ENCODE measurements at regions not wholly inside any gene's neighbourhood (a gene's known extent, or its start where the extent isn't known, plus 50 kb on each side); places are given as distances from the start of the nearest gene placed in this dataset.

GRCh38 chr6:165747963-165748362, 84.9 kb upstream of the PDE10A start:
- no peak overlapping the region for H2BK120ac ChIP-seq (ENCODE audit: low read depth, low read length)
- H2AK5ac ChIP-seq (ENCODE audit: low read depth, low read length) = no peak overlapping the region; the same call in 1 of the 2 replicates
- no peak overlapping the region for H3K14ac ChIP-seq (replicated peaks; ENCODE audit: low read depth, low read length)
- peaks cover 3% of the 10 kb centered on the region; the same call in 1 of the 2 replicates for H3K27me3 ChIP-seq (ENCODE audit: control insufficient read depth, insufficient read depth, low read length)
- CTCF ChIA-PET = interaction anchor here (0.7 kb wide), 1 partner anchor 394 kb away, joined by 3 read pairs; no protein-coding TSS in a partner anchor
- no TSS peak for BruUV-seq (replicated peaks)
- no peak overlapping the region for H3K27ac ChIP-seq (ENCODE audit: insufficient read depth, low read length)
- H3K9me1 ChIP-seq (ENCODE audit: insufficient read depth, low read length) = no peaks in the 10 kb centered on the region
- H3K36me3 ChIP-seq (ENCODE audit: control insufficient read depth, insufficient read depth, low read length) = no peaks in the 10 kb centered on the region
- ATAC-seq (ENCODE audit: low read depth) (no peak), DNase-seq (no peak)
- no peak overlapping the region for H3K56ac ChIP-seq (ENCODE audit: extremely low read depth, insufficient read depth, low read length)
- POLR2A ChIA-PET (ENCODE audit: unreplicated experiment) = no interaction called here
- no peak overlapping the region for H4K5ac ChIP-seq (ENCODE audit: low read depth, low read length)
- in situ Hi-C loops (cut with MboI; ENCODE audit: low sequenced_read_pairs) (no loop called here), intact Hi-C loops (cut with micrococcal nuclease) (loop anchor here (5.0 kb wide), 1 partner anchor 359 kb away; no protein-coding TSS in a partner anchor), dilution Hi-C loops (cut with HindIII; ENCODE audit: low sequenced_read_pairs, unreplicated experiment) (no loop called here)
- no peaks in the 10 kb centered on the region for H3K79me1 ChIP-seq (ENCODE audit: low read depth in 1 of 2, low read length in 2 of 2)
- no peak overlapping the region for H2BK20ac ChIP-seq (ENCODE audit: low read depth, low read length)
- no peak overlapping the region for H2AFZ ChIP-seq (replicated peaks; ENCODE audit: low read length, poor library complexity)
- H3K9ac ChIP-seq (ENCODE audit: low read depth, low read length) = no peak overlapping the region
- peaks cover 4% of the 10 kb centered on the region; the same call in 1 of the 2 replicates for H3K4me1 ChIP-seq (ENCODE audit: control insufficient read depth, insufficient read depth, low read length)
- H2BK5ac ChIP-seq (ENCODE audit: low read depth, low read length, poor library complexity, severe bottlenecking) = no peak overlapping the region
- H3K9me3 ChIP-seq (ENCODE audit: control insufficient read depth, insufficient read depth, low read length) = no peaks in the 10 kb centered on the region
- no CpG with 5 or more reads among the region's 4 CpGs for WGBS, 2 experiments (ENCODE audit: extremely low coverage in 2 of 2, insufficient read length in 1 of 2)
- H3K18ac ChIP-seq (ENCODE audit: low read depth, low read length) = no peak overlapping the region
- no peak overlapping the region for H3K4ac ChIP-seq (ENCODE audit: low read depth, low read length)
- TF ChIP-seq NFE2L2 (IDR thresholded peaks at IDR 0.05; ENCODE audit: low read depth, low read length) = no peak
- no peak overlapping the region for H3K4me3 ChIP-seq (ENCODE audit: insufficient read depth, low read depth, low read length)
- H4K8ac ChIP-seq (ENCODE audit: low read depth in 2 of 2, low read length in 2 of 2) = no peak overlapping the region
- no peak overlapping the region for H4K91ac ChIP-seq (ENCODE audit: insufficient read depth, low read depth, low read length)
- H3K4me2 ChIP-seq (ENCODE audit: low read depth, low read length) = peak overlapping the region; percentile 72
- no peak overlapping the region for H2BK15ac ChIP-seq (ENCODE audit: low read depth, low read length)
- no peak overlapping the region for H2AK9ac ChIP-seq (replicated peaks; ENCODE audit: low read depth, low read length, poor library complexity)
- no peak overlapping the region for H3K23ac ChIP-seq (ENCODE audit: low read depth, low read length)
- no peaks in the 10 kb centered on the region for H4K20me1 ChIP-seq (ENCODE audit: insufficient read depth, low read length)
